ENCODE measurements at regions not wholly inside any gene's neighbourhood (a gene's known extent, or its start where the extent isn't known, plus 50 kb on each side); places are given as distances from the start of the nearest gene placed in this dataset.

- TF ChIP-seq ZC3H10 (CRISPR knock-in tag; IDR thresholded peaks at IDR 0.05) = no peak
- TF ChIP-seq ZFP3 (CRISPR knock-in tag; IDR thresholded peaks at IDR 0.05) = no peak
- no peak for TF ChIP-seq POU6F1 (CRISPR knock-in tag; IDR thresholded peaks at IDR 0.05; ENCODE audit: borderline replicate concordance, low read depth)
- no peak for TF ChIP-seq RARB (CRISPR knock-in tag; IDR thresholded peaks at IDR 0.05)
- no peak for TF ChIP-seq CREB5 (CRISPR knock-in tag; IDR thresholded peaks at IDR 0.05; ENCODE audit: low read depth)
- TF ChIP-seq ZNF70 (CRISPR knock-in tag; IDR thresholded peaks at IDR 0.05) = no peak
- TF ChIP-seq OSR1 (CRISPR knock-in tag; IDR thresholded peaks at IDR 0.05) = no peak
- no peak for TF ChIP-seq TSHZ2 (CRISPR knock-in tag; IDR thresholded peaks at IDR 0.05)
- TF ChIP-seq CSRNP3 (CRISPR knock-in tag; IDR thresholded peaks at IDR 0.05) = no peak
- no peak for TF ChIP-seq ARNTL (CRISPR knock-in tag; IDR thresholded peaks at IDR 0.05; ENCODE audit: borderline replicate concordance, low read depth)
Measured at GRCh38 chrX:112197840-112198239, 115.3 kb upstream of the TRPC5 start.

Measured in SK-N-SH treated with all-trans-retinoic acid at 6 μM for 48 hours (cell line).